Pancreas (tissue), 10 donors: ENCODE measurements at regions not wholly inside any gene's neighbourhood (a gene's known extent, or its start where the extent isn't known, plus 50 kb on each side); places are given as distances from the start of the nearest gene placed in this dataset.

Experiments
- ATAC-seq, 4 donors: fragments of 200-7000 bp; cut with Tn5 transposase; one replicate each; pipeline versions ENCODE4 v1.8.0 to v1.9.1; 2020; ENCODE audit warnings: mild to moderate bottlenecking in 4 of 4, moderate library complexity in 4 of 4
- DNase-seq, 6 donors: peaks; one replicate each; pipeline ENCODE4 v3.0.0-alpha.2; 2020
- FAIRE-seq: peaks from 2 replicates; lab custom pipeline; 2012; peaks lifted over from hg19 to GRCh38; lab: Jason Lieb, UNC
- H3K27ac ChIP-seq, 4 donors: fragments of 200-600 bp; sonication (generic); 1 replicate in 3 of 4; 2 replicates in 1 of 4; pipeline versions ENCODE4 v1.5.0 to v1.8.0; 2020
- H3K27me3 ChIP-seq, 4 donors: fragments of 200-600 bp; one replicate each; pipeline ENCODE4 v1.8.0; 2021
- H3K36me3 ChIP-seq, 3 donors: fragments of 200-600 bp; sonication (generic) in 1 of 3; one replicate each; pipeline versions ENCODE4 v1.5.0 to v1.8.0; 2020 to 2021
- H3K4me1 ChIP-seq, 3 donors: fragments of 200-600 bp; one replicate each; pipeline ENCODE4 v1.8.0; 2021
- H3K4me3 ChIP-seq, 4 donors: fragments of 200-600 bp; sonication (generic) in 2 of 4; one replicate each; pipeline versions ENCODE4 v1.5.0 to v1.8.0; 2020 to 2021
- H3K9me3 ChIP-seq, 4 donors: fragments of 200-600 bp; one replicate each; pipeline ENCODE4 v1.8.0; 2021
- WGBS, 2 donors: extraction: QIAGEN DNeasy Blood & Tissue Kit; methylation state at CpG; one replicate each; pipeline ENCODE4 v1.1.7; 2013; 5-methylcytosine and 5-hydroxymethylcytosine counted together
- intact Hi-C, 3 donors: fragments of 100-400 bp; cut with DNase I; formaldehyde crosslinking; loops; one replicate each; pipeline versions ENCODE4 v1.11.1 to v1.14.2; 2022
- TF ChIP-seq, protein P1 (sequence below), 4 donors: fragments of 200-600 bp; sonication (generic) in 3 of 4; IDR thresholded peaks; one replicate each; pipeline versions ENCODE4 v1.5.0 to v1.8.0; 2021; ENCODE audit warnings: antibody characterized with exemption in 4 of 4
- donor health status: healthy with polysubstance abuse.
- donor health status: DM: no; HTN: no; CAD: no; lungs with moderate emphysema.
- donor health status: DM: no; HTN: no; CAD: no.
- donor health status: control.
- donor health status: control.
- donor health status: Bipolar disorder and iron deficiency.
- donor health status: DM: yes; HTN: yes; CAD: no.
- donor health status: DM: no; HTN: no; CAD: no.
- donor health status: DM: no; HTN: no; CAD: no.
- donor health status: DM: yes; HTN: yes; CAD: no.

DNA sequence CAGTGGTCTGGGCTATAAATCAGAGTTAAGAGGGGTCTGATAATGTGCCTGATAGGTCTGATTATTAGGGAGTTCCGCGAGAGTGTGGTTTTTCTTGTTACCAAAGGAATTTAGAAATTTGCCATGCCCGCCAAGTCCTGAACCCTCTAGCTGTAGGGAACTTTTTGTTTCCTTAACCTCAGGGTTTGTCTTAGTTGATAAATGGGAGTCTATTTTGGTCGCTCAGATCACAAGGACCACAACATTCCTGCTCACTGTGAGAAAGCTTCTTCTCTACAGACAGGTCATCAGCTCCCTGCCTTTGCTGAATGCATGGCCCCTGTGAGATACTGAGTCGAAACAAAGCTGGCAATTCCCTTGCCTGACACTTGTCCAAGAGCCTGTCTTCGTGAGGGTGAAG lies 497.8 kb downstream of the HS3ST4 start:
- 14 to 29% methylated on average over 6 of the region's 6 CpGs for WGBS, 2 donors
- ATAC-seq: no peak
- no peak overlapping the region for H3K4me3 ChIP-seq
- TF ChIP-seq, protein P1, sequence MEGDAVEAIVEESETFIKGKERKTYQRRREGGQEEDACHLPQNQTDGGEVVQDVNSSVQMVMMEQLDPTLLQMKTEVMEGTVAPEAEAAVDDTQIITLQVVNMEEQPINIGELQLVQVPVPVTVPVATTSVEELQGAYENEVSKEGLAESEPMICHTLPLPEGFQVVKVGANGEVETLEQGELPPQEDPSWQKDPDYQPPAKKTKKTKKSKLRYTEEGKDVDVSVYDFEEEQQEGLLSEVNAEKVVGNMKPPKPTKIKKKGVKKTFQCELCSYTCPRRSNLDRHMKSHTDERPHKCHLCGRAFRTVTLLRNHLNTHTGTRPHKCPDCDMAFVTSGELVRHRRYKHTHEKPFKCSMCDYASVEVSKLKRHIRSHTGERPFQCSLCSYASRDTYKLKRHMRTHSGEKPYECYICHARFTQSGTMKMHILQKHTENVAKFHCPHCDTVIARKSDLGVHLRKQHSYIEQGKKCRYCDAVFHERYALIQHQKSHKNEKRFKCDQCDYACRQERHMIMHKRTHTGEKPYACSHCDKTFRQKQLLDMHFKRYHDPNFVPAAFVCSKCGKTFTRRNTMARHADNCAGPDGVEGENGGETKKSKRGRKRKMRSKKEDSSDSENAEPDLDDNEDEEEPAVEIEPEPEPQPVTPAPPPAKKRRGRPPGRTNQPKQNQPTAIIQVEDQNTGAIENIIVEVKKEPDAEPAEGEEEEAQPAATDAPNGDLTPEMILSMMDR (IDR thresholded peaks at IDR 0.05): no peak
- H3K36me3 ChIP-seq: no peaks in the 10 kb centered on the region
- intact Hi-C loops: no loop called here
- DNase-seq: no peak
- no peak for FAIRE-seq
- H3K27ac ChIP-seq: no peak overlapping the region
- peaks cover 0 to 8% (median 0%) of the 10 kb centered on the region in 4 donors for H3K27me3 ChIP-seq
- H3K9me3 ChIP-seq: no peaks in the 10 kb centered on the region
- no peaks in the 10 kb centered on the region for H3K4me1 ChIP-seq

GRCh38 chr16:26194526-26194925 lies 502.8 kb downstream of the HS3ST4 start:
- ATAC-seq: no peak
- no peak for FAIRE-seq
- no peak for DNase-seq
- 80 to 86% methylated on average over 3 of the region's 3 CpGs for WGBS, 2 donors
- TF ChIP-seq, protein P1 (IDR thresholded peaks at IDR 0.05): no peak
- Histone ChIP-seq H3K27me3 (peaks cover 0 to 8% (median 0%) of the 10 kb centered on the region in 4 donors), H3K9me3 (no peaks in the 10 kb centered on the region), H3K27ac (no peak overlapping the region), H3K4me1 (no peaks in the 10 kb centered on the region), H3K4me3 (no peak overlapping the region), H3K36me3 (no peaks in the 10 kb centered on the region)
- intact Hi-C loops: no loop called here

GRCh38 chr16:26195225-26195624 lies 503.5 kb downstream of the HS3ST4 start:
- ATAC-seq (no peak), FAIRE-seq (no peak), DNase-seq (no peak)
- H3K4me3 ChIP-seq: no peak overlapping the region
- no peak overlapping the region for H3K27ac ChIP-seq
- no peaks in the 10 kb centered on the region for H3K36me3 ChIP-seq
- intact Hi-C loops: no loop called here
- no peaks in the 10 kb centered on the region for H3K4me1 ChIP-seq
- H3K27me3 ChIP-seq: peaks cover 0 to 8% (median 0%) of the 10 kb centered on the region in 4 donors
- H3K9me3 ChIP-seq: no peaks in the 10 kb centered on the region
- WGBS, 2 donors: 67 to 69% methylated on average over 3 of the region's 3 CpGs
- TF ChIP-seq, protein P1 (IDR thresholded peaks at IDR 0.05): no peak

DNA sequence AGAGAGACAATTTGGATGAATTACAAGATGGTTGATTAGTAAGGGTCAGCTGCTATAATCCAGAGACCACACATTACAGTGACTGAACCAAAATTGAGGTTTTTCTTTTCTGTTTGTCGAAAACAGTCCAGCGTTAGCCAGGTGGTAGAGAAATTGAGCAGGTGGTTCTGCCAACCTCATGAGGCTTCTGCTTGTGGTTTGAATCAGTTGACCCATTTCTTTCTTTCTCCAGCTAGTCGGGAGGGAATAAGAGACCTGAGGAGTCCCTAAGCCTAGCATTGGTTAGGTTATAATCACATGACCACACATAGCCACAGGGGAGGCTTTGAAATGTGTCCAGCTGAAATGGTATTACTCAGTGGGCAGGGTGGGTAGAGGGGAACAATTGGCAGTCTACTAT lies 504.6 kb downstream of the HS3ST4 start:
- H3K9me3 ChIP-seq: no peaks in the 10 kb centered on the region
- TF ChIP-seq, protein P1 (IDR thresholded peaks at IDR 0.05): no peak
- FAIRE-seq (no peak), DNase-seq (no peak), ATAC-seq (no peak)
- WGBS, 2 donors: 49 to 65% methylated on average over 3 of the region's 3 CpGs
- no peaks in the 10 kb centered on the region for H3K36me3 ChIP-seq
- no peaks in the 10 kb centered on the region for H3K27me3 ChIP-seq
- no peak overlapping the region for H3K4me3 ChIP-seq
- intact Hi-C loops: no loop called here
- no peaks in the 10 kb centered on the region for H3K4me1 ChIP-seq
- H3K27ac ChIP-seq: no peak overlapping the region

DNA sequence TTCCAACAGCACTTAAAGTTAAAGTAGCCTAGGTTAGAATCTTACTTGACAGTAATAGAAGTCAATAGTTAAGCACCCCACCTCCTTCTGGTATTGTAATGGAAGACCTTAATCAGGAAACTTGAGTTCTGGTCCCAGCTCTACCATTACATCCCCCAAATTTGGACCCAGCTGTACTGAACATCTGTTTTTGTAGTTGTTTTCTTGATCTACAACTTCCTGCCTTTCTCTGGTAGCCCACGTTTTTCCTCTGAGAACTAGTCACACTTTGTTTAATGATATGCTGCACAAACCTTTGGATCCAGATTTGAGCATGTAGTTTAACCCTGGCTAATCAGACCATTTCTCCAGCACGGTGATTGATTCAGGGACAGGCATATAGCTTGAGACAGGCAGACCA lies 505.0 kb downstream of the HS3ST4 start:
- Histone ChIP-seq H3K9me3 (no peaks in the 10 kb centered on the region), H3K36me3 (no peaks in the 10 kb centered on the region), H3K4me3 (no peak overlapping the region), H3K4me1 (no peaks in the 10 kb centered on the region), H3K27me3 (no peaks in the 10 kb centered on the region), H3K27ac (no peak overlapping the region)
- ATAC-seq (no peak), FAIRE-seq (no peak), DNase-seq (no peak)
- TF ChIP-seq, protein P1 (IDR thresholded peaks at IDR 0.05): no peak
- intact Hi-C loops: no loop called here
- 39 to 40% methylated on average over 2 of the region's 2 CpGs for WGBS, 2 donors
